ENCODE measurements at regions not wholly inside any gene's neighbourhood (a gene's known extent, or its start where the extent isn't known, plus 50 kb on each side); places are given as distances from the start of the nearest gene placed in this dataset.

GRCh38 chr18:38329145-38329544, 763.5 kb upstream of the CELF4 start:
- TF ChIP-seq EZH2 (IDR thresholded peaks at IDR 0.05; ENCODE audit: borderline replicate concordance, low read length) (no peak), CTCF (IDR thresholded peaks at IDR 0.05; ENCODE audit: low read length) (no peak)
